Neural cell (in vitro differentiated cells): ENCODE measurements at regions not wholly inside any gene's neighbourhood (a gene's known extent, or its start where the extent isn't known, plus 50 kb on each side); places are given as distances from the start of the nearest gene placed in this dataset.

Experiments used
- H2AFZ ChIP-seq: fragments of 200-600, 300-800 bp; sonication (generic), shearing (Covaris generic); 2 replicates; pipeline ENCODE4 v1.6.0; 2014; ENCODE audit warnings: low read depth, mild to moderate bottlenecking, antibody characterized with exemption, low read length, moderate library complexity
- H3F3A ChIP-seq: fragments of 200-600 bp; shearing (Covaris generic); 2 replicates; pipeline ENCODE4 v1.6.1; 2016; ENCODE audit warnings: mild to moderate bottlenecking, moderate library complexity, mixed read lengths, antibody characterized with exemption, low read length; ENCODE audit not compliant: insufficient read depth, poor library complexity, severe bottlenecking
- H3K27ac ChIP-seq: fragments of 200-600, 300-800 bp; sonication (generic), shearing (Covaris generic); 2 replicates; pipeline ENCODE4 v1.5.1; 2014; ENCODE audit warnings: mild to moderate bottlenecking, low read length, moderate library complexity
- H3K27me3 ChIP-seq: fragments of 300-800, 200-600 bp; sonication (generic), shearing (Covaris generic); 2 replicates; pipeline ENCODE4 v1.6.0; 2014; ENCODE audit warnings: mild to moderate bottlenecking, low read depth, low read length, moderate library complexity; ENCODE audit not compliant: insufficient read depth
- H3K36me3 ChIP-seq: fragments of 300-800, 200-600 bp; sonication (generic), shearing (Covaris generic); 2 replicates; pipeline ENCODE4 v1.5.1; 2014; ENCODE audit warnings: mild to moderate bottlenecking, antibody characterized with exemption, low read length, moderate library complexity; ENCODE audit not compliant: insufficient read depth
- H3K4me2 ChIP-seq: fragments of 300-800, 200-600 bp; sonication (generic), shearing (Covaris generic); 2 replicates; pipeline ENCODE4 v1.6.0; 2014; ENCODE audit warnings: mild to moderate bottlenecking, low read length
- H3K4me3 ChIP-seq: fragments of 300-800, 200-600 bp; sonication (generic), shearing (Covaris generic); 2 replicates; pipeline ENCODE4 v1.5.1; 2014; ENCODE audit warnings: mild to moderate bottlenecking, low read length, moderate library complexity
- H3K79me2 ChIP-seq: fragments of 200-600 bp; shearing (Covaris generic); replicated peaks from 2 replicates; pipeline ENCODE4 v1.6.0; 2014; ENCODE audit warnings: mild to moderate bottlenecking, low read length, moderate library complexity; ENCODE audit not compliant: insufficient read depth
- H3K9ac ChIP-seq: fragments of 300-800, 200-600 bp; sonication (generic), shearing (Covaris generic); 2 replicates; pipeline ENCODE4 v1.6.1; 2016; ENCODE audit warnings: mild to moderate bottlenecking, low read length, mixed read lengths
- H3K9me2 ChIP-seq: fragments of 200-600 bp; shearing (Covaris generic); 2 replicates; pipeline ENCODE4 v1.6.1; 2016; ENCODE audit warnings: mild to moderate bottlenecking, low read length, mixed read lengths; ENCODE audit not compliant: insufficient read depth
- H3K9me3 ChIP-seq: fragments of 200-600, 300-800 bp; sonication (generic), shearing (Covaris generic); 2 replicates; pipeline ENCODE4 v1.6.1; 2016; ENCODE audit warnings: mild to moderate bottlenecking, mixed run types, low read length, moderate library complexity, mixed read lengths
- H4K20me1 ChIP-seq: fragments of 200-600 bp; shearing (Covaris generic); 2 replicates; pipeline ENCODE4 v1.6.1; 2016; ENCODE audit warnings: mild to moderate bottlenecking, mixed run types; ENCODE audit not compliant: insufficient read depth
- EP300 ChIP-seq: fragments of 450-650 bp; conservative IDR thresholded peaks from 2 replicates; pipeline ENCODE4 v1.6.1; 2014; ENCODE audit warnings: antibody characterized with exemption, mild to moderate bottlenecking, moderate library complexity; ENCODE audit not compliant: poor library complexity, severe bottlenecking
- EZH2 ChIP-seq: fragments of 200-600, 300-800 bp; shearing (Covaris generic), sonication (generic); IDR thresholded peaks from 2 replicates; pipeline ENCODE4 v1.6.1; 2014; ENCODE audit warnings: antibody characterized with exemption, low read length, borderline replicate concordance, mild to moderate bottlenecking; ENCODE audit not compliant: insufficient read depth, poor library complexity, severe bottlenecking
- MXI1 ChIP-seq: fragments of 450-650 bp; conservative IDR thresholded peaks from 2 replicates; pipeline ENCODE4 v1.6.1; 2014; ENCODE audit warnings: antibody characterized with exemption, mild to moderate bottlenecking; ENCODE audit not compliant: poor library complexity, severe bottlenecking
- POLR2AphosphoS5 ChIP-seq: IDR thresholded peaks from 2 replicates; pipeline ENCODE4 v1.6.1; 2012
- RAD21 ChIP-seq: fragments of 450-650 bp; conservative IDR thresholded peaks from 2 replicates; pipeline ENCODE4 v1.6.1; 2014; ENCODE audit warnings: antibody characterized with exemption, mild to moderate bottlenecking, moderate library complexity
- SMC3 ChIP-seq: fragments of 450-650 bp; conservative IDR thresholded peaks from 2 replicates; pipeline ENCODE4 v1.6.1; 2014; ENCODE audit warnings: antibody characterized with exemption, mild to moderate bottlenecking, moderate library complexity; ENCODE audit not compliant: poor library complexity
- TAF1 ChIP-seq: IDR thresholded peaks from 2 replicates; pipeline ENCODE4 v1.6.1; 2012; ENCODE audit warnings: low read depth
- TF ChIP-seq, protein P1 (sequence below): fragments of 450-650 bp; IDR thresholded peaks from 2 replicates; pipeline ENCODE4 v1.5.1; 2014; ENCODE audit warnings: antibody characterized with exemption, mild to moderate bottlenecking, moderate library complexity; ENCODE audit not compliant: poor library complexity, severe bottlenecking
- TF ChIP-seq, protein P2 (sequence below): IDR thresholded peaks from 2 replicates; pipeline ENCODE4 v1.6.1; 2012; ENCODE audit warnings: borderline replicate concordance

DNA sequence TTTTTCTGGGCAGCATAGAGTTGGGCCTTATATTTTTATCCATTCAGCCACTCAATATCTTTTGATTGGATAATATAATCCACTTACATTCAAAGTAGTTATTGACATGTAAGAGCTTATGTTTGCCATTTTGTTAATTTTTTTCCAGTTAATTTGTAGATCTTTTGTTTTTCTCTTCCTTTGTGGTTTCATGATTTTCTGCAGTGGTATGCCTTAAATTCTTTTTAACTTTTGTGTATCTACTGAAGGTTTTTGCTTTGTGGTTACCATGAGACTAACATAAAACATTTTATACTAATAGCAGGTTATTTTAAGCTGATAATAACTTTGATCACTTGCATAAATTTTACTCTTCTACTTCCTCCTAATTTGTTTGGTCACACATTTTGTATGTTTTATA lies 140.8 kb upstream of the GATB start:
- TF ChIP-seq, protein P1, sequence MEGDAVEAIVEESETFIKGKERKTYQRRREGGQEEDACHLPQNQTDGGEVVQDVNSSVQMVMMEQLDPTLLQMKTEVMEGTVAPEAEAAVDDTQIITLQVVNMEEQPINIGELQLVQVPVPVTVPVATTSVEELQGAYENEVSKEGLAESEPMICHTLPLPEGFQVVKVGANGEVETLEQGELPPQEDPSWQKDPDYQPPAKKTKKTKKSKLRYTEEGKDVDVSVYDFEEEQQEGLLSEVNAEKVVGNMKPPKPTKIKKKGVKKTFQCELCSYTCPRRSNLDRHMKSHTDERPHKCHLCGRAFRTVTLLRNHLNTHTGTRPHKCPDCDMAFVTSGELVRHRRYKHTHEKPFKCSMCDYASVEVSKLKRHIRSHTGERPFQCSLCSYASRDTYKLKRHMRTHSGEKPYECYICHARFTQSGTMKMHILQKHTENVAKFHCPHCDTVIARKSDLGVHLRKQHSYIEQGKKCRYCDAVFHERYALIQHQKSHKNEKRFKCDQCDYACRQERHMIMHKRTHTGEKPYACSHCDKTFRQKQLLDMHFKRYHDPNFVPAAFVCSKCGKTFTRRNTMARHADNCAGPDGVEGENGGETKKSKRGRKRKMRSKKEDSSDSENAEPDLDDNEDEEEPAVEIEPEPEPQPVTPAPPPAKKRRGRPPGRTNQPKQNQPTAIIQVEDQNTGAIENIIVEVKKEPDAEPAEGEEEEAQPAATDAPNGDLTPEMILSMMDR = no peak
- TF ChIP-seq TAF1 (no peak), EZH2 (no peak), POLR2AphosphoS5 (no peak), RAD21 (no peak), SMC3 (no peak), EP300 (no peak)
- TF ChIP-seq, protein P2, sequence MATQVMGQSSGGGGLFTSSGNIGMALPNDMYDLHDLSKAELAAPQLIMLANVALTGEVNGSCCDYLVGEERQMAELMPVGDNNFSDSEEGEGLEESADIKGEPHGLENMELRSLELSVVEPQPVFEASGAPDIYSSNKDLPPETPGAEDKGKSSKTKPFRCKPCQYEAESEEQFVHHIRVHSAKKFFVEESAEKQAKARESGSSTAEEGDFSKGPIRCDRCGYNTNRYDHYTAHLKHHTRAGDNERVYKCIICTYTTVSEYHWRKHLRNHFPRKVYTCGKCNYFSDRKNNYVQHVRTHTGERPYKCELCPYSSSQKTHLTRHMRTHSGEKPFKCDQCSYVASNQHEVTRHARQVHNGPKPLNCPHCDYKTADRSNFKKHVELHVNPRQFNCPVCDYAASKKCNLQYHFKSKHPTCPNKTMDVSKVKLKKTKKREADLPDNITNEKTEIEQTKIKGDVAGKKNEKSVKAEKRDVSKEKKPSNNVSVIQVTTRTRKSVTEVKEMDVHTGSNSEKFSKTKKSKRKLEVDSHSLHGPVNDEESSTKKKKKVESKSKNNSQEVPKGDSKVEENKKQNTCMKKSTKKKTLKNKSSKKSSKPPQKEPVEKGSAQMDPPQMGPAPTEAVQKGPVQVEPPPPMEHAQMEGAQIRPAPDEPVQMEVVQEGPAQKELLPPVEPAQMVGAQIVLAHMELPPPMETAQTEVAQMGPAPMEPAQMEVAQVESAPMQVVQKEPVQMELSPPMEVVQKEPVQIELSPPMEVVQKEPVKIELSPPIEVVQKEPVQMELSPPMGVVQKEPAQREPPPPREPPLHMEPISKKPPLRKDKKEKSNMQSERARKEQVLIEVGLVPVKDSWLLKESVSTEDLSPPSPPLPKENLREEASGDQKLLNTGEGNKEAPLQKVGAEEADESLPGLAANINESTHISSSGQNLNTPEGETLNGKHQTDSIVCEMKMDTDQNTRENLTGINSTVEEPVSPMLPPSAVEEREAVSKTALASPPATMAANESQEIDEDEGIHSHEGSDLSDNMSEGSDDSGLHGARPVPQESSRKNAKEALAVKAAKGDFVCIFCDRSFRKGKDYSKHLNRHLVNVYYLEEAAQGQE = no peak
- H4K20me1 ChIP-seq = no peaks in the 10 kb centered on the region

DNA sequence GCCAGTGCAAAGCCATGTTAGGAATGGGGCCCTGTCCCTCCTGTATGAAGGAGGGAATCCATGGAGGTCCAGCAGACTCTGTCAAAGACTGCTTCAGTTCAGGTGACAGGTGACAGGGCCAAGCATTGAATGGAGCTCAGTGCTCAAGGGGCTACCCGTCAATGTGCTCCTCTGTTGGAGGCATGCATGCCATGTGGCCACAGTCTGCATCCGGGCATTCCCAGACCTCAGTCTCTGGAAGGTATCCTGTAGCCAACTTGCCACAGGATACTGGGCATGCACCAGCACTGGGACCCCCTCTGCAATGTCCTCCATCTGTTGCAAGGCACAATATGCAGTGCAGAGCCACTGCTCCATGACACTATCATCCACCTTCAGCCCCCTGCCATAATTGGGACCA lies 136.1 kb upstream of the GATB start:
- Histone ChIP-seq H2AFZ (no peak overlapping the region), H3K9ac (no peak overlapping the region), H3F3A (no peaks in the 10 kb centered on the region), H3K36me3 (no peaks in the 10 kb centered on the region), H4K20me1 (no peaks in the 10 kb centered on the region), H3K4me3 (no peak overlapping the region), H3K27ac (no peak overlapping the region), H3K27me3 (peaks cover 3% of the 10 kb centered on the region), H3K79me2 (no peaks in the 10 kb centered on the region), H3K4me2 (no peak overlapping the region), H3K9me2 (no peaks in the 10 kb centered on the region), H3K9me3 (no peaks in the 10 kb centered on the region)
- TF ChIP-seq TAF1 = no peak
- no peak for TF ChIP-seq SMC3
- TF ChIP-seq EP300 = no peak
- no peak for TF ChIP-seq RAD21
- TF ChIP-seq MXI1 = no peak

More for the DNA sequence above, 140.8 kb upstream of the GATB start:
- H3K9me3 ChIP-seq = no peaks in the 10 kb centered on the region
- no peak overlapping the region for H3K4me3 ChIP-seq
- no peaks in the 10 kb centered on the region for H3F3A ChIP-seq
- no peaks in the 10 kb centered on the region for H3K27me3 ChIP-seq
- no peak overlapping the region for H3K27ac ChIP-seq
- H3K79me2 ChIP-seq = no peaks in the 10 kb centered on the region
- H3K36me3 ChIP-seq = no peaks in the 10 kb centered on the region
- no peak overlapping the region for H3K9ac ChIP-seq
- H3K9me2 ChIP-seq = no peaks in the 10 kb centered on the region
- no peak overlapping the region for H3K4me2 ChIP-seq
- H2AFZ ChIP-seq = no peak overlapping the region

DNA sequence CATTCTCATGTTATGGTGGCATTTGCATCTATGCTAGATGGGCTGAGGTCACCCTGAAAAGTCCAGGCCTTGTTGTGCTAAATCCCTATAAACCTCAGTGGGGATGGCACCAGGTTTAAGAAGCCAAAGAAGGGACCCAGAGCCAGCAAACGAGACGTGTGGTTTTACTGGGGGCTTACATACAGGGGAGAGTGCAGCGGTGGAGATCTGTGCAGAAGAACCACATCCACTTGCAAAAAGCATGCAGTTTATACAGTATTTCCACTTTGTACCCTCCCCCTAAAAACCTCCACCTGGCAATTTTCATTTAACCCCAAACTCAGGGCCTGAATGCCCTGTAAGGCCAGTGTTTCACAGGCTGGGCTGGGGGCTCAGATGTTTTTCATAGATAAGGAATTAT lies 134.9 kb upstream of the GATB start:
- peaks cover 3% of the 10 kb centered on the region for H3K27me3 ChIP-seq
- no peaks in the 10 kb centered on the region for H3K9me3 ChIP-seq

More for the DNA sequence above, 134.9 kb upstream of the GATB start:
- no peak overlapping the region for H2AFZ ChIP-seq
- H3K36me3 ChIP-seq = no peaks in the 10 kb centered on the region
- no peaks in the 10 kb centered on the region for H4K20me1 ChIP-seq
- no peak for TF ChIP-seq TAF1
- TF ChIP-seq EP300 = no peak
- TF ChIP-seq RAD21 = no peak
- TF ChIP-seq POLR2AphosphoS5 = no peak
- no peak for TF ChIP-seq MXI1
- TF ChIP-seq, protein P1 = no peak
- no peak for TF ChIP-seq EZH2
- TF ChIP-seq, protein P2 = no peak
- no peak overlapping the region for H3K4me2 ChIP-seq
- no peak overlapping the region for H3K4me3 ChIP-seq
- no peaks in the 10 kb centered on the region for H3F3A ChIP-seq
- H3K27ac ChIP-seq = no peak overlapping the region
- no peak overlapping the region for H3K9ac ChIP-seq
- no peaks in the 10 kb centered on the region for H3K79me2 ChIP-seq
- H3K9me2 ChIP-seq = no peaks in the 10 kb centered on the region
